HCT116 (cell line): ENCODE measurements at regions not wholly inside any gene's neighbourhood (a gene's known extent, or its start where the extent isn't known, plus 50 kb on each side); places are given as distances from the start of the nearest gene placed in this dataset.

ENCODE experiments used
- CEBPB ChIP-seq: IDR thresholded peaks from 2 replicates; pipeline ENCODE4 v1.6.1; 2012; ENCODE audit warnings: low read depth
- EGR1 ChIP-seq: IDR thresholded peaks from 2 replicates; pipeline ENCODE4 v1.6.1; 2012; ENCODE audit warnings: low read depth
- EZH2 ChIP-seq: fragments of 200-600 bp; sonication (generic); IDR thresholded peaks from 2 replicates; pipeline ENCODE4 v1.6.1; 2017; ENCODE audit warnings: antibody characterized with exemption, mixed run types
- POLR2A ChIP-seq: IDR thresholded peaks from 2 replicates; pipeline ENCODE4 v1.7.0; 2011; ENCODE audit warnings: borderline replicate concordance; ENCODE audit not compliant: insufficient read depth, insufficient read length; ENCODE audit errors: extremely low read depth
- POLR2AphosphoS5 ChIP-seq: IDR thresholded peaks from 2 replicates; pipeline ENCODE4 v1.6.1; 2011; ENCODE audit warnings: mild to moderate bottlenecking, low read depth, low read length, moderate library complexity
- RAD21 ChIP-seq: IDR thresholded peaks from 2 replicates; pipeline ENCODE4 v1.6.1; 2012; ENCODE audit warnings: low read depth, mild to moderate bottlenecking
- SP1 ChIP-seq: IDR thresholded peaks from 2 replicates; pipeline ENCODE4 v1.6.1; 2012; ENCODE audit warnings: low read depth
- SRF ChIP-seq: IDR thresholded peaks from 2 replicates; pipeline ENCODE4 v1.6.1; 2012; ENCODE audit warnings: low read depth
- TCF7L2 ChIP-seq: IDR thresholded peaks from 2 replicates; pipeline ENCODE4 v1.7.0; 2011; ENCODE audit warnings: borderline replicate concordance, inconsistent platforms; ENCODE audit not compliant: insufficient read depth, insufficient read length; ENCODE audit errors: extremely low read depth
- YY1 ChIP-seq: IDR thresholded peaks from 2 replicates; pipeline ENCODE4 v1.6.1; 2011; ENCODE audit warnings: low read length, low read depth, moderate library complexity, mild to moderate bottlenecking; ENCODE audit not compliant: insufficient replicate concordance; ENCODE audit errors: extremely low read depth
- ZNF274 ChIP-seq: fragments of 200-500 bp; sonication (Bioruptor generic); IDR thresholded peaks from 2 replicates; pipeline ENCODE4 v1.6.1; 2014; ENCODE audit warnings: mild to moderate bottlenecking, low read depth, low read length, inconsistent platforms
- TF ChIP-seq, protein P1 (sequence below), 3 experiments: fragments of 200-600 bp in 1 of 3; sonication (generic) in 1 of 3; IDR thresholded peaks in 2 of 3; conservative IDR thresholded peaks in 1 of 3; 2 replicates each; pipeline ENCODE4 v1.5.1; 2012 to 2017; ENCODE audit warnings: low read depth in 2 of 3, low read length in 2 of 3, antibody characterized with exemption in 1 of 3, borderline replicate concordance in 1 of 3, control low read depth in 1 of 3, mild to moderate bottlenecking in 1 of 3, mixed read lengths in 1 of 3, mixed run types in 1 of 3, moderate library complexity in 1 of 3; ENCODE audit not compliant: insufficient read depth in 1 of 3
- TF ChIP-seq, protein P2 (sequence below): IDR thresholded peaks from 2 replicates; pipeline ENCODE4 v1.6.1; 2012
- TF ChIP-seq, protein P3 (sequence below): IDR thresholded peaks from 2 replicates; pipeline ENCODE4 v1.6.1; 2011; ENCODE audit warnings: mild to moderate bottlenecking, low read length, moderate library complexity; ENCODE audit not compliant: insufficient replicate concordance; ENCODE audit errors: extremely low read depth

DNA sequence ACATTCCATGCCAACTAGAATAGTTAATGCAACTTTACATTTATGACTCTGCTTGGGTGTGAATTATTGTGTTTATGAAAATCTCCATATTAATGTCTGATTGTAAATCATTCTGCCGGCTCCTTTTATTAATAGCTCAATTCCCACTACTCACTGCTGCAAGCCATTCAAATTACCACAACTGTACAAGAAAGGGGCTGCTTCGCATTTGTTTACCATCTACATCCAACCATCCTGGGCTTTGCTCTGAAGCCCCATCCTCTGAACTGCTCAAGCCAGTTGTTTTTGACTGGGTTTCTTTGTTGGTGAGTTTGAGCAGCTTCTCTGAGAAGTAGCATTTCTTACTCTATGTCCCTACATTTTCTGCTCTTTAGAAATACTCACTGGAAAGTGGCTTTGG, 451.6 kb upstream of the CADM1 start:
- no peak for TF ChIP-seq POLR2AphosphoS5
- TF ChIP-seq, protein P1, sequence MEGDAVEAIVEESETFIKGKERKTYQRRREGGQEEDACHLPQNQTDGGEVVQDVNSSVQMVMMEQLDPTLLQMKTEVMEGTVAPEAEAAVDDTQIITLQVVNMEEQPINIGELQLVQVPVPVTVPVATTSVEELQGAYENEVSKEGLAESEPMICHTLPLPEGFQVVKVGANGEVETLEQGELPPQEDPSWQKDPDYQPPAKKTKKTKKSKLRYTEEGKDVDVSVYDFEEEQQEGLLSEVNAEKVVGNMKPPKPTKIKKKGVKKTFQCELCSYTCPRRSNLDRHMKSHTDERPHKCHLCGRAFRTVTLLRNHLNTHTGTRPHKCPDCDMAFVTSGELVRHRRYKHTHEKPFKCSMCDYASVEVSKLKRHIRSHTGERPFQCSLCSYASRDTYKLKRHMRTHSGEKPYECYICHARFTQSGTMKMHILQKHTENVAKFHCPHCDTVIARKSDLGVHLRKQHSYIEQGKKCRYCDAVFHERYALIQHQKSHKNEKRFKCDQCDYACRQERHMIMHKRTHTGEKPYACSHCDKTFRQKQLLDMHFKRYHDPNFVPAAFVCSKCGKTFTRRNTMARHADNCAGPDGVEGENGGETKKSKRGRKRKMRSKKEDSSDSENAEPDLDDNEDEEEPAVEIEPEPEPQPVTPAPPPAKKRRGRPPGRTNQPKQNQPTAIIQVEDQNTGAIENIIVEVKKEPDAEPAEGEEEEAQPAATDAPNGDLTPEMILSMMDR (IDR thresholded peaks at IDR 0.05 in 2 of 3, conservative IDR thresholded peaks at IDR 0.05 in 1 of 3; ENCODE audit: borderline replicate concordance in 1 of 3, insufficient read depth in 1 of 3, low read depth in 2 of 3, low read length in 2 of 3), result no peak
- TF ChIP-seq, protein P2, sequence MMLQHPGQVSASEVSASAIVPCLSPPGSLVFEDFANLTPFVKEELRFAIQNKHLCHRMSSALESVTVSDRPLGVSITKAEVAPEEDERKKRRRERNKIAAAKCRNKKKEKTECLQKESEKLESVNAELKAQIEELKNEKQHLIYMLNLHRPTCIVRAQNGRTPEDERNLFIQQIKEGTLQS, result no peak
- no peak for TF ChIP-seq RAD21
- TF ChIP-seq EZH2, result no peak
- no peak for TF ChIP-seq CEBPB
- TF ChIP-seq ZNF274, result no peak
- TF ChIP-seq POLR2A, result no peak
- TF ChIP-seq, protein P3, sequence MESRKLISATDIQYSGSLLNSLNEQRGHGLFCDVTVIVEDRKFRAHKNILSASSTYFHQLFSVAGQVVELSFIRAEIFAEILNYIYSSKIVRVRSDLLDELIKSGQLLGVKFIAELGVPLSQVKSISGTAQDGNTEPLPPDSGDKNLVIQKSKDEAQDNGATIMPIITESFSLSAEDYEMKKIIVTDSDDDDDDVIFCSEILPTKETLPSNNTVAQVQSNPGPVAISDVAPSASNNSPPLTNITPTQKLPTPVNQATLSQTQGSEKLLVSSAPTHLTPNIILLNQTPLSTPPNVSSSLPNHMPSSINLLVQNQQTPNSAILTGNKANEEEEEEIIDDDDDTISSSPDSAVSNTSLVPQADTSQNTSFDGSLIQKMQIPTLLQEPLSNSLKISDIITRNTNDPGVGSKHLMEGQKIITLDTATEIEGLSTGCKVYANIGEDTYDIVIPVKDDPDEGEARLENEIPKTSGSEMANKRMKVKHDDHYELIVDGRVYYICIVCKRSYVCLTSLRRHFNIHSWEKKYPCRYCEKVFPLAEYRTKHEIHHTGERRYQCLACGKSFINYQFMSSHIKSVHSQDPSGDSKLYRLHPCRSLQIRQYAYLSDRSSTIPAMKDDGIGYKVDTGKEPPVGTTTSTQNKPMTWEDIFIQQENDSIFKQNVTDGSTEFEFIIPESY, result no peak
- TF ChIP-seq SP1, result no peak
- TF ChIP-seq EGR1, result no peak
- no peak for TF ChIP-seq TCF7L2
- TF ChIP-seq YY1, result no peak
- no peak for TF ChIP-seq SRF
